NCI-H1436 (cell line): ENCODE measurements at regions not wholly inside any gene's neighbourhood (a gene's known extent, or its start where the extent isn't known, plus 50 kb on each side); places are given as distances from the start of the nearest gene placed in this dataset.

ENCODE experiments used
- DNase-seq: peaks from one replicate; lab custom pipeline; 2025; lab: John Stamatoyannopoulos, UW

DNA sequence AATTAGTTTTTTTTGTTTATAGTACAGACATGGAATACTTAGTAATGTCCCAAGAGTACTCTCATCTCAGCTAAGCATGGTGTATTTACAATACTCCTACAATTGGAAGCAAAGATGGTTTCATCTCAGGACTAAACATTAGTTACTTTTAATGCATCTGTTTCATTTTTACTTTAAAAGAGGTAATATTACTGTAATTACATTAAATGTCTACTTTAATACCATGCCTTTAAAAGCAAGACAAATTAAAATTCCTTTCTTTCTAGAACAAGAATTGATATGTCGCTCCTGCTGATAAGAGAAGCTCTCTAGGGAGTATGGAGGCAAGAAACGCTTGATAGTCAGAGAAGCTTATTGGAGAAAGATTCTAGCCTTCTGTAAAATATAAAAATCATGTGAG, 284.9 kb upstream of the ADAMTS5 start:
- no peak for DNase-seq

DNA sequence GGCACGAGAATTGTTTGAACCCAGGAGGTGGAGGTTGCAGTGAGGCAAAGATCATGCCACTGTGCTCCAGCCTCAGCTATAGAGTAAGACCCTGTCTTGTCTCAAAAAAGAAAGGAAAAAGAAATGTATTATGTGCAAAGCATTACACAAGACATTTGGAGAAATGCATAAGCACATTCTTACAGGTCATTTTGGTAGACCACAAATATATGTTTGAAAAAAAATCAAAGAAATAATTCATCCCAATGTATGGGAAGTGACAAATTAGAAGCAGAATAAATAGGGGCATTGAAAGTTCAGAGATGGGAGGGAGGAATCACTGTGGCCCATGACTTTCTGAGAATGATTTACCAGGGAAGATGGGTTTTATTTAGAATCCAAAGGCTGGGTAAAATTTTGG, 283.5 kb upstream of the ADAMTS5 start:
- DNase-seq = no peak

DNA sequence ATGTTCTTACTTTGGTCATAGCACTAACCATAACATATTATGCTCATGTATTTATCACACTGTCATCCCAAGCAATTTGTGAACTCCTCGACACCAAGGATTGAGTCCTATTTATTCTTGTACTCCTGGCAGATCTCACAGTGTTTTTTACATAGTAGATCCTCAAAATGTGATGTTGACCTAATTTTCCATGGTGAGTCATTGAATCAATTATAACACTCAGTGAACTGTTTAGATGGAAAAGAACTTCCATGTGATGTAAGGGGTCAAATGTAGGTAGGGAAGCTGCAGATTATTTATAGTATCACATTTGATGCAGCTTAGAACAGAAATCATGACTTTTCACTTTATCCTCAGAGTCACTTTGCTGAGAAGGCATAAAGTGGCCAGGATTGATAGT, 281.9 kb upstream of the ADAMTS5 start:
- DNase-seq = no peak

DNA sequence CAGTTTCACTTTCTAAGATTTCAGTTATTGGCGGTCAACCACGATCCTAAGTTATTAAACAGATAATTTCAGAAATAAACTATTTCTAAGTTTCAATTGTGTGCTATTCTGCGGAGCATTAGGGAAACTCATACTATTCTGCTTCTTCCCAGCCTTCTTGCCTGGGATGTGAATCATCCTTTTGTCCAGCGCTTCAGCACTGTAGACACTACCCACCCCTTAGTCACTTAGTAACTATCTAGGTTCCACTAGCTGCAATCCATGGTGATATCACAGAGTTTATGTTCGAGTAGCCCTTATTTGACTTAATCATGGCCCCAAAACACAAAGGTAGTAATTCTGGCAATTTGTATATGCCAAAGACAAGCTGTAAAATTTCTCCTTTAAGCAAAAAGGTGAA, 279.9 kb upstream of the ADAMTS5 start:
- no peak for DNase-seq

DNA sequence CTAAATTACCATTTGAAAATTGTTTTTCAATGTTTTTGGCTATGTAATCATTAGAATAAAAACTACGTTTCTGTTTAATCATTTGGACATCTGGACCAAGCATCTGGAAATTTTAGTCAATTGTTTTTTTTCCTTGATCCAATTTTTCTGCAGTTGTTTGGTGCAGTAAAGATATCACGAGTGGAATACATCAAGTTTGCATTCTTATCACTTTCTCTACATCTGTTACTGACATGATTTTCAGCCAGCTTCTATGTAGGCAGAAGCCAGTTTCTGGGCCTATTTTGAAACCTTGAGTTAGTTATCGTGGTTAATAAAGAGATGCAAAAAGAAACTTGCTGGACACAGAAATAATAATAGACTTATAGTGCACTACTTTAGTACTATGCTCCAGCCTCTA, 277.9 kb upstream of the ADAMTS5 start:
- DNase-seq = no peak

DNA sequence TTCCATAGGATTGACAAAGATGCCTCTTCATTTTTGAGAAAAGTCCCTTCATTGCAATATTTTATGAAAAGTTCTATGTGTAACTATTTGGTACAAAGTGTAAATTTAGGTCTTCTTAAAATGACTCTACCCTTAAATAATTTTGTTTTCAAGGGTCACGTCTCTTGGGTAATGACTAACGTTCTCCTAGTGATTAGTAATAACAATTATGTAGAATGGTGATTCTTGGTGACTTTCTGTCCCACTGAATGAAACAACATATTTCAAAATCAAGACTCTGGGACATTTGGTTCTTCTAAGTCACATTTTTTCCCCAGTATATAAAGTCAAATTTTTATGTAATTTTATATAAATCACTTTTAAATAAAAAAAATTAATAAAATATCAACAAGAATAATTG, 277.5 kb upstream of the ADAMTS5 start:
- DNase-seq = no peak

DNA sequence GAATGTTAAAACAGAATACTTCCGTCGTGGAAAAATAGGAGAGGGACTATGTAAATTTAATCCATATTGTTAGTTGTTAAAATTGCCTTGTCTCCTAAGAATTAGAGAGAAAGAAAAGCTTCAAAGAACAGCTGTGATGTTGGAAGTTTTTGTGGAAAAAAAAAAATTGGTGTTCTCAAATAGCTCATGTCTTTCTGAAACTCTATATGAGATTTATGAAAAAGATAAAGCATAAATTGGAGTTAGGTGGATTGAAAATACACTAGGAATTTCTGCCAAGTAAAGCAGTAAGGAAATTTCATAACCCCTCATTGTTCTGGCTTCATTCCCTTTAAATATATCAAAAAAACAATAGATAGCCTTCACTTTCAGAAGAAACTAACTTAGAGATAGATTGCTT, 274.0 kb upstream of the ADAMTS5 start:
- DNase-seq = no peak

DNA sequence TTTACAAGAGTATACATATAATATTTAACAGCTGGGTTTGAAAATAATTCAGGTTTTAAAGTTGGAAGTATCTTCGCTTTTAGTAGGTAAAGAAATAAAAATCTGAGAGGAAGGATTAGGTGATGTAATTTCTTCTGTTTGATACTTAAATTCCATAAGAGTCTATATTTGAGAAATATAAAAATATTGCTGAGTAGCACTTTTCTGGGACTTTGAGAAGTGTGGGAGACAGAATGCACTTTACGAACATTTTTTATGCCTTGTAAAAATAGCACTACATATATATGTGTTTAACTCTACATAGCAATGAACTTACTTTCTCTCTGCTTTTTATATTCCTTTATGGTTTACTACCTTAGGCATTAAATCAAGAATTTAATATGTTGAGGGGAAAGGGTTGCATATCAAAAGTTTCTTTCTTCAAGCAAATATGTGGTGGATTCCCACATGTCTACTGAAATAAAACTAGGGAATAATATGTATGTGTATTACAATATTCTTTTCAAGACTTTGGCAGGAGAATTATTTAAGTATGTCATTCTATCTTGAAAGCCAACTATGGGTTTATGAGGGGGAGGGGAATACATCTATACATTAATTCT, 266.7 kb upstream of the ADAMTS5 start:
- no peak for DNase-seq

DNA sequence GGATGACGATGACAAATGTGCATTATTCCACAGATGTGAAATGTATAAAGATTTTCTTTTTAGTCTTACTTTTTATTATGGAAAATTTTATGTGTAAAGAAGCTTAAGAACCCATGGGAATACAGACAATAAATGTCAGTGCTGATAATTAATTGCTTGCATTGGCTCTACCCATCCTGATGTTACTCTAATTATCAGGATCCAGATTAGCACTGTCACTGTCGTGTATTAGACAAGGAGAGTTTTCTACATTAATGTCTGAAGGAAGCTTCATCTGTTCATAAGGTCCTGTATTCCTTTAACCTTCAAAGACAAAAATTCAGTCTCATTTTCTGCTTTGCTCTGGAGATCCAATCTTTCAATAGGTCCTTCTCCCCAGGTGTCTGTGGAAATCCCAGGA, 259.1 kb upstream of the ADAMTS5 start:
- DNase-seq = no peak

DNA sequence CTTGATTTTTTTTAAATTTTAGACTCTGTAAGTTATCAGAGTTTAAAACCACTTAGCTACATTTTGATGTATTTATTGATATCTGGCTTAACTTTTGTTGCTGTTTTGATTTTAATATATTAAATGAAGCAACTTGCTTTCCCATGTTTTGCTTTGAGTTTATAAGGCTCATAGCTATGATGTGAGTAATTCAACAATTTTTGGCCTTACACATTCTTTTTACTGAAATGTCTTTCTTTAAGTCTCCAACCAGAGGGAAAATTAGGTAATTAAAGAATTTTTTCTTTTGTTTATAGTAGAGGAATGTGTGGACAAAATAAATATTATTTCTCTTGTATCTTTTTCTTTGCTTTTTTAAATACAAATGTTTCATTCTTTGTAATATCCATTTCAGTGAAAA, 258.3 kb upstream of the ADAMTS5 start:
- DNase-seq = no peak

DNA sequence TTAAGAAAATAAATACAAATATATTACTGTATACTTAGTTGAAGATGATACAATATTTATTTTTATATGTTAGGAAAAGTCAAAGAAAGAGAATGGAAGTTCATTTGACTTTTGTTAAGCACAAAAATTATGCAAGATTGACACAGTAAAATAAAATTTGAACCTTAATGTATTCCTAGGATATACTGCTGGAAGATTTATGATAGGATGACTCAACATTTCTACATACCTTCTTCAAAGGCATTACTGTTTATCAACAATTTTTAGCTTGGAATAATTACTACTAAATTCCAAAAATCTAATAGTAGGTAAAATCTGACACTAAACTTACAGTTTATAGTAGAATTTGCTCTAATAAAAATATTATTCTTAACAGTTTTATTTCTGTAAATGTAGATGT, 257.3 kb upstream of the ADAMTS5 start:
- DNase-seq = no peak

DNA sequence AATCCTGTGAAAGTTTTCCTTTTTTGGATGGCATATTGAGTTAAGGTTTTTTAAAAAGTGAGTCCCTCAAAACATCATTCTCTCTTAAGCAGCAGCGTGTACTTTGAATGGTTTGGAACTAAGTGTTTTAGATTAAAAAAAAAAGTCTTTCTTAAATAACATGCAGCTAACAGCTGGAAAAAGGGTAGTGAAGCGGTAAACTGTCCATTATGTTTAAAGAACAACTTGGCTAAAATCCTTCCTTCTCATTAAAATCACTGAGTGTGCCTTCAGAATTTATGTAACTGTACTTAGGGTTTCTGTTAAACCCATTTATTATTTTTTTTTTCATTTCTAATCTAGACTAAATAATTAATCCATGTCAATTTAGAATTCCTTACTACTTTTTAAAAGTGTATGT, 254.2 kb upstream of the ADAMTS5 start:
- no peak for DNase-seq

DNA sequence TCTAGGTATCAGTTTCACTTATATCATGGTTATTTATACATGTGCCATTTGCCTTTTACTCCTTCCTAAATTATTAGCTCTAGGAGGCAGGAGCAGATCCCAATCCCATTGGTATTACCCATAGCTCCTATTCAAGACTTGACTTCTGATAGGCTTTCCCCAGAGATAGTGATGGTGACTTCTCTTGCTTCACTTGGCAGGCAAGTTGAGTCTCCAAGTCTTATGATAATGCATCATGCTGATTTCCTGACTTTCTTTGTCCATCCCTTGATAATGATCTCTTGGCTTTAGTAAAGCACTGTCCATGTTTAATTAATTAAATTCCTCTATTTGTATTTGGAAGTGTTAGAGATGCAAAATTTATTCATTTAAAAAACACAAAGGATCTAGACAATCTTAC, 253.5 kb upstream of the ADAMTS5 start:
- no peak for DNase-seq

DNA sequence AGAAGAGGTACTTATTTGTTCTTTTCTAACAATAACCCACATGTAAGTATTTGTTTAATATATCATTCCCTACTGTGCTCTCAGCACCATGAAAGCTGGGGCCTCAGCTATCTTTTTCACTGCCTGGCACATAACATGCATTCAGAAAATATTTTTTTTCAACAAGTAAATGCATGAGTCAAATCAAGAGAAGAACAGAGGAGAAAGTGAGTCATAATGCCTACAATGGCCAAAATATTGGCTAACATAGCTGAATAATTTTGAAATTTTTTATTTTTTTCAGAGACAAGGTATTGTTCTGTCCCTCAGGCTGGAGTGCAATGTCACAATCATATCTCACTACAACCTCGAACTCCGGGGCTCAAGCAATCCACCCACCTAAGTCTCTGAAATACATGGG, 252.2 kb upstream of the ADAMTS5 start:
- DNase-seq = no peak

DNA sequence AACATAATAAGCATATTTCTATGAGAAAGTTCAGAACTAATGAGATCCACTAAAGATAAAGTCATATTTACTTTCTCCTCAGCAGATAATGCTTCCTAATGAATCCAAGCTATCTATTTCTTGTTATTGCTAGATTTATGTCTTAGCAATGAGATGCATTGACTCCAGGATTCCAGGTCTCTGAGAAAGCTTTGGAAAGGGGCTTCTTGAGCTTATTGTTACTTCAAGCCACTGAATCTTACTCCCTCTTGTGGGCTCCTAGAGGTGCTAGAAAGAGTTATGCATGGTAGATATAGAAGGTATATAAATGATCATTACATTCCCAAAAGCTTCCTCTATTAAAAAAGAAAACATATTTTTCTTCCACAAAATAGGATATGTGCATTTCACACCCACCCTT, 246.4 kb upstream of the ADAMTS5 start:
- DNase-seq = no peak

DNA sequence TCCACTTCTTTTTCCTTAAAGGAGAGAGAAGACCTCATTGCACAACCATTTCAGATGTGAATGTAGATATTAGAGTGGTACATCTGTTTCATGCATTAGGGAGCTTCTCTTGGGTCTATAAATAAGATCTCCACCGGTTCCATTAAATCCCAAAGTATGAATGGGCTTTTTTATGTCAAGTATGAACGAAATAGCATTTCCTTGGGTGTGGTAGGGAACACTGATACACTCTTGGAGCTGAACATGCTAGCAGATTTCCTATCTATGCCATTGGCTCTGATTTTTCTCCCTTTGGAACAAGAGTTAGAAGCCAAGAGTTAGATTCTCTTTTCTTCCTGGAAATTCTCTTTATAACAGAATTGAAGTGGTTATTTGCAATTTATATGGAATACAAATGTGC, 245.6 kb upstream of the ADAMTS5 start:
- DNase-seq = no peak

DNA sequence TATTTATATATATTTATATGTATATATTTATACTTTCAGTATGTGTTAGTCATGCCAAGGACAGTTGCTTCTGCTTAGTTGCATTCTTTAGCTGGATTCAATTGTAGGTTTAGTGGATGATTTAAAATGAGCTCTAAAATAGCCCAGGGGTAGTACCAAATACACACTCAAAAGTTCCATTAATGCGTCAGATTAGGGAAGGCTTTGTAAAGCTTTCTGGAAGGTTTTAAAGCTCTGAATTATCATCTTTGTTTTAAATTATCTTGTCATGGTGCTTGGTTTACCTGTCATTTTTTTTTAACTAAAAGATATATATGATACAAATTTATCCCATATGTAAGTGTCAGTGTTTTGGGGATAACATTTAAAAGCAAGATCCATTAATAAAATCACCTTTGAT, 242.7 kb upstream of the ADAMTS5 start:
- DNase-seq = no peak

DNA sequence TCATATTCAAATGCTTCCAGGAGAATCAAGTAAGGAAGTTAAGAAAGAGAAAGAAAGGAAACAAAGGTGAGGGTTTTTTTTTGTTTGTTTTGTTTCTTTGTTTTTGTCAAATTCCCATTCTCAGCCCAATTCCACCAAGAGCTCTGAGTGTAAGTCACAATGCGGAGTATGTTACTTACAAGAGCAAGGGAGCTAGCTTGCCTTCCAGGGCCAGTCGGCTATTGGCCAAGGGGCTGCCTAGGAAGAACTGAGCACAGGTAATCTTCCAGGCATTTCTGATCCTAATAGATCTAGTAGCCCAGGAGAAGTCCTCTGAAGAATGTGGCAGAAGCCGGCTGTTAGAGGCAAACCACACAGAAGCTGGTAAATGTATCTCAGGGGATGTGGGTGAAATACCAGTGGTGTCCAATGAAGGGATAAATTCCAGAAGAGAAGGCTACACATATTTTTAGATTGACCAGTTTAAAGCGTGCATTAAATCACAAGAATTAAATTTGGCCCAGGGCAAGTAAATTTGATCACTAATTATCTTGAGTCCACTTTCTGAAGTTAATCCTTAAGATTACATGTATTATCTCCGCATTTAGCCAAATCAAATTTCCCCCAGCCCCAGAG, 239.6 kb upstream of the ADAMTS5 start:
- no peak for DNase-seq

DNA sequence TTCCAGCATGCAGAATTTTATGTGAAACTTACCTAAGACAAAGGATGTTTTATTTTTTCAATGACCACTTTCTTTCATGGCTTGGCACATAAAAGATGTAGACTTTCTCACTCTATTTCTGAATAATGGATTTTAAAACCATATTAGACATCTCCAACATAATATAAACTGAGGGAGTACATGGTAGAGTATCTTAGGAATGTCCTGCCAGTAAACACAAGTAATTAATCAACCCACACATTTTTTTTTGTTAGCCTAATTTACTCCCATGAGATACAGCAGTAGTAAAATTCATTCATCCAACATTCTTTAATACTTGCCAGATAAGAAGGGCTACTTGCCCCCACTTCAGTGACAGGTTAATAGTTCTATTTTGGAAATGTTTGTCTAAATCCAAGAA, 235.4 kb upstream of the ADAMTS5 start:
- DNase-seq = no peak

DNA sequence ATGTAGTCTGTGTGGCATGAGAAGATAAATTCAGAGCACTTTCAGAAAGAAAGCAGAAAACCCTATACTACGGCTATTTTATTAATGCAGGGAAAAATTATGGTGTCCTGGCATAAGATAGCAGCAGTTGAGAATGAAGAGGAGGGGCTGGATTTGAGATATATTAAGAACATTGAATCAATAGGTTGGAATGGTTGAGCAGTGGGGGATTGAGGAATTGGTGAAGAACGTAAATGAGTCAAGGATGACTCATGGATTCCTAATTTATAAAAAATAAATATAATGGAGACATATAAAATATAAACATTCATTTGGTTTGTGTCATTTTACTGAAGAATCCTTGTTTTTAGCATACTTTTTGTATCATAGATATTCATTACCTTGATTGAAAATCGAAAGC, 234.3 kb upstream of the ADAMTS5 start:
- no peak for DNase-seq

DNA sequence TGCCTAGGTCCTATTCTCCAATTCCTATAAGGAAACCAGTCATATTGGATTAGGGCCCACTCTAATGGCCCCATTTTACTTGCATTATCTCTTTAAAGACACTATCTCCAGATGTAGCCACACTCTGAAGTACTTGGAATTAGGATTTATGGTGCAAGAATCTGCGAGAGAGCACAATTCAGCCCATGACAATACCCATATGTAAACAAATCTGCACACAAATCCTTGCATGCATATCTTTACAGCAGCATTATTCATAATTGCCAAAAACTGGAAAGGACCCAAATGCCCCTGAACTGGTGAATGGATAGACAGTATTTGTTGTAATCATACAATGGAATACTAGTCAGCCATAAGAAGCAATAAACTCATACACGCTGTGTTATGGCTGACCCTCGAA, 229.8 kb upstream of the ADAMTS5 start:
- DNase-seq = no peak

DNA sequence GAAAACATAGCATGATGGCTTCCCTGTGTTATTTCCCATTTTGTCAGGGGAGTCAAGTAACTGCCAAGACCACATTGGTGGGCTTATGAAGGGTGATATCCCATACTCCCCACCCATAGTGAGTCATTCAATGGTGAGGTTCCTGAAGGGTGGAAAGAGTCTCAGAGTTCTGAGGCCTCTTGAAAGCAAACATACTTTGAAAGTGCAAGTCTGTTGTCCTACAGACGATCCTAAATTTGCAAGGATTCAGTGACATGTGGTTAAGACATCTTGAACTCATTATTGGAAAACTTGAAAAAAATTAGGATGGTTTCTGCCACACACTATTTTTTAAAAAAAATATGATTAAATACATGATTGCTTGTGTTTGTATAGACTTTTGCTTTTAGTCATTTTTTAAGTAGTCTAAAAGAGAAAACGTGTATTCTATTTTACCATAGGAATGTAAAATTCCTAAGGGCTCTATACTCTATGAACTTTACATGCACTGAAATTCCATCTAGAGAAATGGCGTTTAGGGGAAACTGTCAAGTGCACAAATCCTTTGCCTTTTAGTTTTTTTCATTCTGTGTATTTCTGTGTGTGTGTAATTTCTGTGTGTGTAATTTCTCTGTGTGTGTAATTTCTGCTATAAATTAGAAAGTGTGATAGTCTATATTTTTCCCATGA, 225.5 kb upstream of the ADAMTS5 start:
- no peak for DNase-seq

DNA sequence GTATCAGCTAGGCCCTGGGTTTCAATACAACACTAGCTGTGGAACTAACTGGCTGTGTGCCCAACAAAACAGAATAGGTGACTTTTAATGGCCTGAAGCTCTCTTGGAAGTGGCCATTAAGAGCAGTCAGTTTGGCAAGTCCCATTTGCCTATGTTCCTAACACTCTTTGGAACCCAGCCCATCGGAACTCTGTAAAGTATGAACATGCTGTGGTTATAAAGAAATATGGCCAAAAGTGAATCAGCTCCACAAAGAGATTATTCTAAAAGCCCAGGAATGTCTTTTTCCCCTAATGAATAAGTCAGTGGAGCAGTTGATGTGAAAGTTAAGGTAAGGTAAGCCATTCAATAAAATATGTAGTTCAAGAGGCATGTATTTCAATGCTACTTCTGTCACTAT, 223.7 kb upstream of the ADAMTS5 start:
- DNase-seq = no peak

DNA sequence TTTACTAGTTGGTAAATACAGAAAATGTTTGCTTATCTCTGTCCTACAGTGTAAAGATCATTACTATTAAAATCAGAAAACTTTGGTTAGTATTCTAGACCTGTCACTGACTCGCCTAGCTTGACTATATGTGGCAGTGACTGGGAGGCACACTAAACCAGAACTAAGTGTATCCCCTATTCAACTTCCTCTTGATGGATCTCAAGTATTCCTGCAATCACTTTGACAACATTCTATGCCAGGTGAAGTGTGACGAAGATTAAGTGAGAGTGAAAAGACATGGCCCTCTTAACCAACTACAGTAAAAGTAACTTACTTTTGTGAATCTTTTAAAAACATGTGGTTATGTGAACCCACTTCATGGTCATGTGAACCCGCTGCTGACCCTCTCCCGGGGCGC, 223.0 kb upstream of the ADAMTS5 start:
- no peak for DNase-seq
